Caki2 (cell line): ENCODE measurements at regions not wholly inside any gene's neighbourhood (a gene's known extent, or its start where the extent isn't known, plus 50 kb on each side); places are given as distances from the start of the nearest gene placed in this dataset.

Experiments
- DNase-seq: peaks from one replicate; pipeline ENCODE4 v3.0.0-alpha.2; 2015; ENCODE audit warnings: low read depth
- in situ Hi-C: cut with HindIII; loops from 2 replicates; pipeline ENCODE4 v1.10.0; 2016; ENCODE audit warnings: low sequenced_read_pairs, low pct_unique_long_range_greater_than_20kb, mixed read lengths

DNA sequence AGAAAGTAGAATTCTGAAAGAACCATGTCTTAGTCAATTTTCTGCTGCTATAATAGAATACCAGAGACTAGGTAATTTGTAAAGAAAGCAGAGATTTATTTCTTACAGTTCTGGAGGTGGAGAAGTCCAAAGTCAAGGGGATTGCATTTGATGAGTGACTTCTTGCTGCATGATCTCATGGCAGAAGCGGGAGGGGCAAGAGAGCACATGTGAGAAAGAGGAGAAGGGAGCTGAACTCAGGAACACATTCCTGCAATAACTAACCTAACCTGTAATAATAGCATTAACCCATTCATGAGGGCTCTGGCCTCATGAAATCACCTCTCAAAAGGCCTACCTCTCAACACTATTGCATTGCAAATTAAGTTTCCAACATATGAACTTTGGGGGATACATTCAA is 797.5 kb upstream of the POU3F3 start:
- no peak for DNase-seq
- in situ Hi-C loops: no loop called here

DNA sequence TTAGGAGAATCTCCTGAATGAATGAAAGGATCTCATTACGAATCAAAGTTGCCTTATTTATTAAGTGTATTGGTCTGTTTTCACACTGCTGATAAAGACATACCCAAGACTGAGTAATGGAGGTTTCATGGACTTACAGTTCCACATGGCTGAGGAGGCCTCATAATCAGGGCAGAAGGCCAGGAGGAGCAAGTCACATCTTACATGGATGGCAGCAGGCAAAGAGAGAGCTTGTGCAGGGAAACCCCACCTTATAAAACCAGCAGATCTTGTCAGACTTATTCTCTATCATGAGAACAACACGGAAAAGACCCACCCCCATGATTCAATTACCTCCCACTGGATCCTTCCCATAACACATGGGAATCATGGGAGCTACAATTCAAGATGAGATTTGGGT is 785.2 kb upstream of the POU3F3 start:
- DNase-seq: peak; percentile 4
- in situ Hi-C loops: no loop called here

- in situ Hi-C loops: no loop called here
- no peak for DNase-seq
These were observed 776.3 kb upstream of the POU3F3 start for GRCh38 chr2:104077573-104077972.

GRCh38 chr2:104078431-104079157 is 775.3 kb upstream of the POU3F3 start:
- no peak for DNase-seq
- in situ Hi-C loops: no loop called here

- DNase-seq: no peak
- in situ Hi-C loops: no loop called here
These were observed 765.2 kb upstream of the POU3F3 start for GRCh38 chr2:104088745-104089144.

DNA sequence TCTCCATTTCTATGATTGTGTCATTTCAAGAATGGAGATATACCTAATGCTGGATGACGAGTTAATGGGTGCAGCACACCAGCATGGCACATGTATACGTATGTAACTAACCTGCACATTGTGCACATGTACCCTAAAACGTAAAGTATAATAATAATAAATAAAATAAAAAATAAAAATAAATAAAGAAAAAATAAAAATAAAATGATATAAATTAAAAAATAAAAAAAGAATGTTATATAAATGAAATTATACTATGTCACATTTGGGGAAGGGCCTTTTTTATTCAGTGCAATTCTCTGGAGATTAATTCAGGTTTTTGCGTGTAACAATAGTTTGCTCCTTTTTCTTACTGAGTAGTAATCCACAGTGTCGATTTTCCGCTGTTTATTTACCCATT is 763.5 kb upstream of the POU3F3 start:
- DNase-seq: no peak
- in situ Hi-C loops: no loop called here

- in situ Hi-C loops: no loop called here
These were observed 762.0 kb upstream of the POU3F3 start for GRCh38 chr2:104091894-104092293.

GRCh38 chr2:104092886-104093285 is 761.0 kb upstream of the POU3F3 start:
- no peak for DNase-seq
- in situ Hi-C loops: no loop called here

More at GRCh38 chr2:104091894-104092293, 762.0 kb upstream of the POU3F3 start:
- DNase-seq: no peak

GRCh38 chr2:104102615-104103014 is 751.3 kb upstream of the POU3F3 start:
- DNase-seq: no peak
- in situ Hi-C loops: no loop called here

DNA sequence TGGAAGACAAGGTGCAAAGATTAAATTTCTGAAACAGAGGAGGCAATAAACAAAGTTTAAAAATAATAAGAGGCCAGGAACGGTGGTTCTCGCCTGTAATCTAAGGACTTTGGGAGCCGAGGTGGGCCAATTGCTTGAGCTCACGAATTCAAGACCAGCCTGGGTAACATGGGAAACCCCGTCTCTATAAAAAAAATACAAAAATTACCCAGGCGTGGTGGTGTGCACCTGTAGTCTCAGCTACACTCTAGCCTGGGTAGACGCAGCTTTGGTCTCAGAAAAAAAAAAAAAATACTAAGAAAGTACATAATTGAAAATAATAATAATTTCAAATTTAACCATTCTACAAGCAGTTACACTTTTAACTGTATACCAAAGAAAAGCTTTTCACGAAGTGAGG is 744.6 kb upstream of the POU3F3 start:
- DNase-seq: no peak
- in situ Hi-C loops: no loop called here

DNA sequence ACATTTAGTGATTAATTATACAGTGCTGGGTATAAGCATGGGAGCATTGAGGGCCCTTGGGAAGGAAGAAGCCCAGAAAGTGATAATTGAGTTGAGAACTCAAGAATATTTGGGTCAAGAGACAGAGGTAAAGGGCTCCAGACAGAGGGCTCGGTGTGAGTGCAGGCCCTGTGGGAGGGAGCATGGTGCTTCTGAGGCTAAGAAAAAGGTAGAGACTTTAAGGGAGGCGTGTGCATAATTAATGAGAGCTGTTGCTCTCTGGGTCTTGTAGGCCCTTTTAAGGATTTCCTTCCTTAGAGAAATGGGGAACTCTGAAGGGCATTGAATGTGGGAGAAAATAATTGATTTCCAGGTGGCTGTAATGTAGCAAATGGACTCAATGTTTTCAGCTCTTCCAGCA is 735.0 kb upstream of the POU3F3 start:
- no peak for DNase-seq
- in situ Hi-C loops: no loop called here

GRCh38 chr2:104120171-104120570 is 733.7 kb upstream of the POU3F3 start:
- in situ Hi-C loops: no loop called here
- DNase-seq: no peak

DNA sequence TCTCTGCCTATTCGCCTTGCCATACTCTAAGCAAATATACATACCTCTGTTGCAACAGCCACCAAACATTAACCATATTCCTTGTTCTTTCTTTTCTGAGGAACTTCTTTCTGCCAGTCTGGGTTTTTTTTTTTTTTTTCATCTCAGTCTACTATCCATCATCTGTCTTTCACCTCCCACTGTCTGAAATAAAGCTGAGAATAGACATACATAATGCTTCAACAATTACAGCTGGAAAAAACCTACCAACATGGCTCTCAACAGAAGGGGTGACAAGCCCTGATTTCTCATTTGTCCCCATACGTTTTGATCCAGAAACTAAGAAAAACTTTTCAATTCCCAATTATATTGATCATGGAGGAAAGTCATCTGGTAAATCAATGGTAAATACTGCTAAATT is 728.8 kb upstream of the POU3F3 start:
- in situ Hi-C loops: no loop called here
- no peak for DNase-seq

- no peak for DNase-seq
- in situ Hi-C loops: no loop called here
These were observed 726.7 kb upstream of the POU3F3 start for GRCh38 chr2:104127049-104127770.

DNA sequence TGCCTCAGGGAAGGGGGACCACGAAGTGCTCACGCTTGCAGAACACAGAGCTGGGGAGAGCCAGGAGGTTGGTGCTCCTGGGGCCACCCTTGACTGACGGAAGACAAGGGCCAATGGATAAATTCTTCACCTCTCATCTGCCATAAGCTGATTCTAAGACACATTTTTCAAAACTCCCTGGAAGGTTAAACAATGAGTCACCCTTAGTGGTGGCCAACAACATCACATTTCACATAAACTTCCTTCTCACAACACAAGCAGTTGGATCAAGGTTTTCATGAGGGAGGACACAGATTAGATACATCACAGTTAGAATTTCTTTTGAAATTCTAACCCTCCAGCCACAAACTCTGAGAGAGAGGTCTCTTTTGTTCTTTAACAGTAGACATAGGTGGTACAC is 713.6 kb upstream of the POU3F3 start:
- in situ Hi-C loops: no loop called here
- peak; percentile 46 for DNase-seq

- in situ Hi-C loops: no loop called here
- no peak for DNase-seq
These were observed 695.7 kb upstream of the POU3F3 start for GRCh38 chr2:104158191-104158590.

- in situ Hi-C loops: no loop called here
- DNase-seq: no peak
These were observed 690.2 kb upstream of the POU3F3 start for GRCh38 chr2:104163611-104164130.

- no peak for DNase-seq
- in situ Hi-C loops: no loop called here
These were observed 689.1 kb upstream of the POU3F3 start for GRCh38 chr2:104164721-104165252.

- in situ Hi-C loops: no loop called here
- DNase-seq: no peak
These were observed 676.7 kb upstream of the POU3F3 start for GRCh38 chr2:104177179-104177578.
